NCI-H460 (cell line): ENCODE measurements at regions not wholly inside any gene's neighbourhood (a gene's known extent, or its start where the extent isn't known, plus 50 kb on each side); places are given as distances from the start of the nearest gene placed in this dataset.

Experiments used
- DNase-seq: peaks from one replicate; pipeline ENCODE4 v3.0.0-alpha.2; 2016; ENCODE audit warnings: low read depth; ENCODE audit errors: extremely low read depth
- small RNA-seq, 2 experiments: library from RNA; depleted of rRNA; stranded (forward); fragments of <200 nt; gene quantifications; one replicate each; pipeline ENCODE3, GENCODE V24; 2014

- no peak for DNase-seq
Observed at GRCh38 chr12:67928621-67929383, 60.4 kb upstream of the IFNG-AS1 start.

GRCh38 chr12:67929384-67929772, 59.9 kb upstream of the IFNG-AS1 start:
- no peak for DNase-seq

GRCh38 chr12:67937822-67938221, 51.4 kb upstream of the IFNG-AS1 start:
- DNase-seq, result no peak

Small RNA genes lying in the stretch of these regions (small RNA-seq; reads per million reads assigned to genes)
- 0 reads per million in 2 experiments for gene AC022513.1
